NT2/D1 (cell line): ENCODE measurements at regions not wholly inside any gene's neighbourhood (a gene's known extent, or its start where the extent isn't known, plus 50 kb on each side); places are given as distances from the start of the nearest gene placed in this dataset.

Experiments
- SUZ12 ChIP-seq: IDR thresholded peaks from 2 replicates; pipeline ENCODE4 v1.6.1; 2011; ENCODE audit not compliant: insufficient read length, insufficient read depth; ENCODE audit errors: extremely low read depth
- YY1 ChIP-seq: IDR thresholded peaks from 2 replicates; pipeline ENCODE4 v1.6.1; 2011; ENCODE audit not compliant: insufficient read length, insufficient read depth
- ZNF274 ChIP-seq: IDR thresholded peaks from 2 replicates; pipeline ENCODE4 v1.6.1; 2011; ENCODE audit warnings: mild to moderate bottlenecking, low read depth, low read length

GRCh38 chr16:61435346-61435745 is 600.9 kb downstream of the CDH8 start:
- TF ChIP-seq YY1 (no peak), ZNF274 (no peak), SUZ12 (no peak)
